PC-9 (cell line): ENCODE measurements at regions not wholly inside any gene's neighbourhood (a gene's known extent, or its start where the extent isn't known, plus 50 kb on each side); places are given as distances from the start of the nearest gene placed in this dataset.

Source experiments
- CTCF ChIP-seq: fragments of 200-600 bp; sonication (generic); conservative IDR thresholded peaks from 2 replicates; pipeline ENCODE4 v1.6.1; 2017; ENCODE audit warnings: mixed run types, antibody characterized with exemption, mild to moderate bottlenecking, moderate library complexity
- EZH2 ChIP-seq: fragments of 200-600 bp; sonication (generic); IDR thresholded peaks from 2 replicates; pipeline ENCODE4 v1.8.0; 2017; ENCODE audit warnings: antibody characterized with exemption, low read depth

DNA sequence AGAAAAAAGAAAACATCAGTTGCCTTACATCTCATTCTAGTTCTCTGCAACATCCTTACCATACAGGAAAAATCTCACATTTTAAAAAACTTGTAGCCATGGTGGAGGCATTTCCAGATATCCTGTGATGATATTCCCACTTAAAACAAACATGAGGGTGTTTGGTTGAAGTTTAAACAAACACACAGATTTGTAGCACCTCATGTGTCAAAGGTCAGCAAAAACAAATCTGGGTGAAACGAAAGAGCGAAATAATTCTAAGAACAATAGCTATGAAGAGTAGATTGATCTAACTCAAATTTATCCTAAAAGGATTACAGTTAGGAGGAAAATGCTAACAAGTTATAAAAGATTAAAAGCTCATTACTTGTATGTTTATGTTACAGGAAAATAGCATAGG, 83.1 kb upstream of the IRX5 start:
- no peak for TF ChIP-seq CTCF
- TF ChIP-seq EZH2, result no peak
